ENCODE measurements at regions not wholly inside any gene's neighbourhood (a gene's known extent, or its start where the extent isn't known, plus 50 kb on each side); places are given as distances from the start of the nearest gene placed in this dataset.
"Not testable (repeated sequence)": the region's sequence is repeated elsewhere in the genome, so short reads cannot be mapped to it uniquely, and the experiment has no call there.

DNA sequence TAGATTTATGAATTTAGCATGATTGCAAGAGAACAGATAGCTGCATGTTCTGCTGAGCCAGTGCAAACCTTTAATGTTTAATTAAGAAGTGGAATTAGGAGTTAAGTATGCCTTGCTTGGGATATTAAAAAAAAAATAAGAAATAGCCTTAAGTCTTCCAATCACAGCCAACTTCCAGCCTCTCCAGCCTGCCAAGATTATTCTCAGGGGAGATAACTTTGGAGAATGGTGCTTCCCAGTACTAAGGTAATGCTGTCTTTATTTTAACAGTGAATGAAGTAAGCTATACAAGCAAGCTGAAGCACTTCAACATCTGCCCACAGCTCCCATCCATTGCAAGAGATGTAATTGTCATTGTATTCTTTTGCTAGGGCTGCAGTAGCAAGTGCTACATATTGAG lies 389.5 kb upstream of the ASIC2 start:
- H3K9me3 Mint-ChIP-seq: peaks cover 2% of the 10 kb centered on the region
- H3K4me3 Mint-ChIP-seq: no peak overlapping the region
- peaks cover 4% of the 10 kb centered on the region for H3K27me3 Mint-ChIP-seq
- H3K36me3 Mint-ChIP-seq: no peaks in the 10 kb centered on the region
- no peak overlapping the region for H3K27ac Mint-ChIP-seq
- H3K4me1 Mint-ChIP-seq: no peaks in the 10 kb centered on the region
- no peak for ATAC-seq (ENCODE audit: low read depth)
- no peak for DNase-seq (ENCODE audit: low spot score in 2 of 2)

DNA sequence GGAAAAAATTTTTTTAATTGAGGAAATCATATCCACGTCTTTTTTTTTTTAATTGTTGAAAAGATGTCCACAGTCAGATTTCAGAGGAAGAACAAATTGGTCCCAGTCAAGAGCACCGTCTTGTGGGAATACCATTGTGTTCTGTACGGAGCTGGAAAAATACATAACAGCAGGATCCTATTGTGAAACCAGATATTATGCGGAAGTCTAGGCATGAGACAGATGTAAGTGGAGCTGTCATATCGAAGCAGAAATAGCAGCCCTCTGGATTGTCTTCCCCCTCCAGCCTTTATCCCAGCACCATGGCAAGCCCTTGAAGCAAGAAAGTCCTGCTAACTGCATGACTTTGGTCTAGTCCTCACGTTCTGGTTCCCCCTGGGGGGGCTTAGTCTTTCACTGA lies 391.6 kb upstream of the ASIC2 start:
- H3K36me3 Mint-ChIP-seq: no peaks in the 10 kb centered on the region
- no peaks in the 10 kb centered on the region for H3K4me1 Mint-ChIP-seq
- H3K4me3 Mint-ChIP-seq: no peak overlapping the region
- peaks cover 2% of the 10 kb centered on the region for H3K9me3 Mint-ChIP-seq
- ATAC-seq (ENCODE audit: low read depth) (no peak), DNase-seq (ENCODE audit: low spot score in 2 of 2) (no peak)
- peaks cover 4% of the 10 kb centered on the region for H3K27me3 Mint-ChIP-seq
- H3K27ac Mint-ChIP-seq: no peak overlapping the region

DNA sequence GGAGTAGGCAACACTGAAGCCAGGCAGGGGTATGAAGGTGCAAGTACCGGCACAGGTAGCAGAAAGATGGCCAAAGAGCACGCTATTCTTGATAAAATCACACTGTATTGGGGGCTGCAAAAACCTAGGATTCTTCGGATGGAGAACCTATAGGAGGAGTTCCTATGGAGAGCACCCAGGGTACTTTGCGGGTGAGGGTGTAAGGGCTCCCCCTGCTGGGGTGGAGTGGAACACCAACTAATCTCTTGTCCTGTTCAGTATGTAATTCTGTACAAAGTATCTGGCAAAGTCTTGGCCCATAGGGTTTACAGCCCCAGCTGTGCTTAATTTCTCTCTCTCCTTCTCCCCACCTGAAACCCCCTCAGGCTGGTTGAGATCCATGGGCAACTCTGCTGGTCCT lies 393.1 kb upstream of the ASIC2 start:
- ATAC-seq (ENCODE audit: low read depth) (no peak), DNase-seq (ENCODE audit: low spot score in 2 of 2) (no peak)
- no peak overlapping the region for H3K27ac Mint-ChIP-seq
- H3K27me3 Mint-ChIP-seq: peaks cover 4% of the 10 kb centered on the region
- peaks cover 2% of the 10 kb centered on the region for H3K9me3 Mint-ChIP-seq
- H3K36me3 Mint-ChIP-seq: no peaks in the 10 kb centered on the region
- no peaks in the 10 kb centered on the region for H3K4me1 Mint-ChIP-seq
- no peak overlapping the region for H3K4me3 Mint-ChIP-seq

GRCh38 chr17:33687831-33688230 lies 394.7 kb upstream of the ASIC2 start:
- H3K4me3 Mint-ChIP-seq: no peak overlapping the region
- H3K4me1 Mint-ChIP-seq: no peaks in the 10 kb centered on the region
- peaks cover 2% of the 10 kb centered on the region for H3K9me3 Mint-ChIP-seq
- DNase-seq (ENCODE audit: low spot score in 2 of 2): no peak
- H3K36me3 Mint-ChIP-seq: no peaks in the 10 kb centered on the region
- no peak for ATAC-seq (ENCODE audit: low read depth)
- H3K27ac Mint-ChIP-seq: no peak overlapping the region
- peaks cover 2% of the 10 kb centered on the region for H3K27me3 Mint-ChIP-seq

- Mint-ChIP-seq H3K4me3 (no peak overlapping the region), H3K4me1 (no peaks in the 10 kb centered on the region), H3K27ac (no peak overlapping the region)
Measured at GRCh38 chr17:33688771-33689170, 395.7 kb upstream of the ASIC2 start.

DNA sequence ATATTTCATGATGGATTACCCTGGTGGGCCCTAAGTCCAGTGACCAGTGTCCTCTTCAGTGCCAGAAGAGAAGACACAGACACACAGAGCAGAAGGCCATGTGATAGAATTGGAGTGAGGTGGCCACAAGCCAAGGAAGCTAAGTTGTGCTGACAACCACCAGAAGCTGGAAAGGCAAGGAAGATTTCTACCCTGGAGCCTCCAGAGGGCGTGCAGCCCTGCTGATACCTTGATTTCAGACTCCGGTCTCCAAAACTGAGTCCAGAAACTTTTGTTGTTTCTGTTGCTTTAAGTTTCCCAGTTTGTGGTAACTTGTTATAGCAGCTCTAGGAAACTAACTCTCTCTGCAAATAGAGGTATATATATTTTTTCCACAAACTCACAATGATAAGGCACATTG lies 396.6 kb upstream of the ASIC2 start:
- Mint-ChIP-seq H3K27ac (no peak overlapping the region), H3K9me3 (peaks cover 2% of the 10 kb centered on the region), H3K36me3 (no peaks in the 10 kb centered on the region), H3K27me3 (peaks cover 7% of the 10 kb centered on the region), H3K4me1 (no peaks in the 10 kb centered on the region), H3K4me3 (no peak overlapping the region)
- no peak for DNase-seq (ENCODE audit: low spot score in 2 of 2)
- no peak for ATAC-seq (ENCODE audit: low read depth)

More at GRCh38 chr17:33688771-33689170, 395.7 kb upstream of the ASIC2 start:
- H3K36me3 Mint-ChIP-seq: no peaks in the 10 kb centered on the region
- H3K9me3 Mint-ChIP-seq: peaks cover 2% of the 10 kb centered on the region
- ATAC-seq (ENCODE audit: low read depth): no peak
- DNase-seq (ENCODE audit: low spot score in 2 of 2): no peak
- H3K27me3 Mint-ChIP-seq: peaks cover 4% of the 10 kb centered on the region

DNA sequence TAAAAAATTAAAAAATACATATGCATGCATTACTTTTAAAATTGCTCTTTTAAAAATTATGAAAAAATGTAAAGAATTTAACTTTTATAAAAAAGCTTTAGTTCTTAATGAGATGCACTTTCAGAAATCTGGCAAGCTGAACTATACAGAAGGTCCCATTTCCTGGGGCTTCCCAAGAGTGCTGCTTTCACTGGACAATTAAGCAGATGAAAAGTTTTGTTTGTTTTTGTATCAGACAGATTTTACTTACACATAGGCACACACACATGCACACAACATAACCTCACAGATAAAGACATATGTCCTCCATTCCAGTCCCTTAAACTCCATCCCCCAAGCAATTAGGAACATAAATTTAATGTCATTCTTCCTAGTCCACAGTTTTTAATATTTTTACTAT lies 402.3 kb upstream of the ASIC2 start:
- Mint-ChIP-seq H3K36me3 (no peaks in the 10 kb centered on the region), H3K27me3 (peaks cover 9% of the 10 kb centered on the region), H3K9me3 (no peaks in the 10 kb centered on the region), H3K27ac (no peak overlapping the region), H3K4me1 (no peaks in the 10 kb centered on the region), H3K4me3 (no peak overlapping the region)
- DNase-seq (ENCODE audit: low spot score in 2 of 2) (no peak), ATAC-seq (ENCODE audit: low read depth) (no peak)

DNA sequence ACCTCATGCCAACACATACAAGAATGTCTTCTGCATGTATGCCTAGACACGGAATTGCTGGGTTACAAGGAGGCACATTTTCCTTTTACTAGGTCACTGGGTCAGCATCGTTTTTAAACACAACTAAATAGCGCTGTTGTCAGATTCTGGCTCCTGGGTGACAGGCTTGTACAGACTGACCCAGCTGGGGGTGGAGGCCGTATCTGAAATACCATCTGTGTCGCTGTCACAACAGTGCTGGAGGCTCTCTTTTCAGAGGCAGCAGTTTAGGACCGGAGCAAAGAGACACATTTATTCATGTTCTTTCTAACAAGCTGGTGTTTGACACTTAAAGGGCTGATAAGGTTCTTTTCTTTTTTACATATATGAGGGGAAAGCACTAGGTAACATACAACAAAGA lies 403.0 kb upstream of the ASIC2 start:
- Mint-ChIP-seq H3K4me3 (no peak overlapping the region), H3K27ac (no peak overlapping the region), H3K9me3 (no peaks in the 10 kb centered on the region), H3K4me1 (no peaks in the 10 kb centered on the region), H3K36me3 (no peaks in the 10 kb centered on the region), H3K27me3 (peaks cover 9% of the 10 kb centered on the region)
- ATAC-seq (ENCODE audit: low read depth) (no peak), DNase-seq (ENCODE audit: low spot score in 2 of 2) (no peak)

- H3K4me1 Mint-ChIP-seq: no peaks in the 10 kb centered on the region
- no peak for ATAC-seq (ENCODE audit: low read depth)
- no peak for DNase-seq (ENCODE audit: low spot score in 2 of 2)
- no peak overlapping the region for H3K27ac Mint-ChIP-seq
- H3K27me3 Mint-ChIP-seq: peaks cover 9% of the 10 kb centered on the region
- no peak overlapping the region for H3K4me3 Mint-ChIP-seq
- H3K36me3 Mint-ChIP-seq: no peaks in the 10 kb centered on the region
- no peaks in the 10 kb centered on the region for H3K9me3 Mint-ChIP-seq
Measured at GRCh38 chr17:33697557-33697956, 404.5 kb upstream of the ASIC2 start.

- H3K4me1 Mint-ChIP-seq: no peaks in the 10 kb centered on the region
- ATAC-seq (ENCODE audit: low read depth) (no peak), DNase-seq (ENCODE audit: low spot score in 2 of 2) (no peak)
- H3K27ac Mint-ChIP-seq: no peak overlapping the region
- no peaks in the 10 kb centered on the region for H3K36me3 Mint-ChIP-seq
- H3K4me3 Mint-ChIP-seq: no peak overlapping the region
- H3K27me3 Mint-ChIP-seq: peaks cover 4% of the 10 kb centered on the region
- H3K9me3 Mint-ChIP-seq: peaks cover 4% of the 10 kb centered on the region
Measured at GRCh38 chr17:33701910-33702309, 408.8 kb upstream of the ASIC2 start.

- Mint-ChIP-seq H3K36me3 (no peaks in the 10 kb centered on the region), H3K4me3 (no peak overlapping the region), H3K4me1 (no peaks in the 10 kb centered on the region), H3K27ac (no peak overlapping the region), H3K27me3 (peaks cover under 1% of the 10 kb centered on the region), H3K9me3 (peaks cover 7% of the 10 kb centered on the region)
- no peak for ATAC-seq (ENCODE audit: low read depth)
- DNase-seq (ENCODE audit: low spot score in 2 of 2): no peak
Measured at GRCh38 chr17:33704856-33705255, 411.8 kb upstream of the ASIC2 start.

- no peaks in the 10 kb centered on the region for H3K36me3 Mint-ChIP-seq
- no peak overlapping the region for H3K27ac Mint-ChIP-seq
- peaks cover 6% of the 10 kb centered on the region for H3K27me3 Mint-ChIP-seq
- DNase-seq (ENCODE audit: low spot score in 2 of 2) (no peak), ATAC-seq (ENCODE audit: low read depth) (no peak)
- no peaks in the 10 kb centered on the region for H3K4me1 Mint-ChIP-seq
- H3K9me3 Mint-ChIP-seq: peaks cover 7% of the 10 kb centered on the region
- H3K4me3 Mint-ChIP-seq: no peak overlapping the region
Measured at GRCh38 chr17:33709881-33710280, 416.8 kb upstream of the ASIC2 start.

DNA sequence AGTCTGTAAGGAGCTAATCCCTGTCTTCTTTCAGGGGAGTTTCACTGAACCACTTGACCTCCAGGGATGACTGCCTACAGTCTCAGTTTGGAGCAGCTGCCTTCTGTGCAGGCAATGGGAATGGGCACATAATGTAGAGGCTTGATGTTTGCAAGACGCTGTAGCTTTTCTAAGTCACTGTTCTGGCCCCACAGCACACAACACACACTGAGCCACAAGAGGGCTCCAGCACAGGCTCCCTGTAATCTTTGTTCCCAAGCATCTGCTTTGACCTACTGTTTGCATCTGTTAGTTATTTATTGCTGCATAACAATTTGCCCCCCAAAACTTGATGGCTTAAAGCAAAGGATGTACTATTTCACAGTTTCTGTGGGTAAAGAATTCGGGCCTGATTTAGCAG lies 419.0 kb upstream of the ASIC2 start:
- ATAC-seq (ENCODE audit: low read depth) (no peak), DNase-seq (ENCODE audit: low spot score in 2 of 2) (no peak)
- no peak overlapping the region for H3K27ac Mint-ChIP-seq
- no peaks in the 10 kb centered on the region for H3K36me3 Mint-ChIP-seq
- H3K4me3 Mint-ChIP-seq: no peak overlapping the region
- no peaks in the 10 kb centered on the region for H3K4me1 Mint-ChIP-seq
- peaks cover 7% of the 10 kb centered on the region for H3K9me3 Mint-ChIP-seq
- peaks cover 8% of the 10 kb centered on the region for H3K27me3 Mint-ChIP-seq

- DNase-seq (ENCODE audit: low spot score in 2 of 2) (no peak), ATAC-seq (ENCODE audit: low read depth) (no peak)
- Mint-ChIP-seq H3K36me3 (no peaks in the 10 kb centered on the region), H3K4me3 (no peak overlapping the region), H3K27me3 (peaks cover 6% of the 10 kb centered on the region), H3K4me1 (no peaks in the 10 kb centered on the region), H3K27ac (no peak overlapping the region), H3K9me3 (peaks cover 4% of the 10 kb centered on the region)
Measured at GRCh38 chr17:33716957-33717356, 423.9 kb upstream of the ASIC2 start.

DNA sequence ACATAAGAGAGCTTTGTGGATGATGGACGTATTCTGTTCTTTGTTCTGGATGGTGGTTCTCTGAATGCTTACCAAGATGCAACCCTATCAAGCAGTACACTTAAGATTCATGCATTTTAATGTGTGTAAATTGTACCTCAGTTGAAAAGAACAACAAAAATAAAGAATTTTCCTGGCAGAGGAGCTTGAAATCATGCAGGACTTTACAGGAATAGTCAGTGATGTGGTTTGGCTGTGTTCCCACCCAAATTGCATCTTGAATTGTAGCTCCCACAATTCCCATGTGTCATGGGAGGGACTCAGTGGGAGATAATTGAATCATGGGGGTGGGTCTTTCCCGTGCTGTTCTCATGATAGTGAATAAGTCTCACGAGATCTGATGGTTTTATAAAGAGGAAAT lies 430.6 kb upstream of the ASIC2 start:
- H3K36me3 Mint-ChIP-seq; ATAC-seq (ENCODE audit: low read depth); DNase-seq (ENCODE audit: low spot score in 2 of 2); H3K27ac Mint-ChIP-seq; H3K27me3 Mint-ChIP-seq; H3K4me3 Mint-ChIP-seq; H3K9me3 Mint-ChIP-seq; H3K4me1 Mint-ChIP-seq: not testable (repeated sequence)

Data from memory B cell (primary cell).